SH-SY5Y (cell line): ENCODE measurements at regions not wholly inside any gene's neighbourhood (a gene's known extent, or its start where the extent isn't known, plus 50 kb on each side); places are given as distances from the start of the nearest gene placed in this dataset.

Experiments used
- GATA2 ChIP-seq: IDR thresholded peaks from 2 replicates; pipeline ENCODE4 v1.6.1; 2011; ENCODE audit warnings: mild to moderate bottlenecking, low read depth, low read length
- GATA3 ChIP-seq: IDR thresholded peaks from 2 replicates; pipeline ENCODE4 v1.6.1; 2011; ENCODE audit warnings: low read depth, mild to moderate bottlenecking, low read length, moderate library complexity

DNA sequence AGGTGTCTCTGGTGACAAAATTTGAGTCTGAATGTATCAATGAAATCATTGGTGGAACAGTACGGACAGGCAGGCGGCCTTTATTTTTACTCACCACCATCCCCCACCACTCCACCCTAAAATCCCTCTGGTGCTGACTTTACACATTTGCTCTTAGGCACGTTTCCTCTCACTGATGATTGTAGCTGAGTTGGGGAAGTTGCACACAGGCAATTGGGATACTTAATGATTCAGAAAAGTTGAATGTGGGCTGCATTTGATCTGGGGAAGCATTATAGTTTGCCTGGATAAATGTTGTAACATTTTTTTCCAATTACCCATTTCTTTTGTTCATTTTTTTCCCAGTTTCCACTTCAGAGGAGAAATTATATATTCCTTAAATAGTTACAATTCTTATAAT is 658.4 kb downstream of the TLR4 start:
- TF ChIP-seq GATA3 (no peak), GATA2 (no peak)
